H1 (cell line): ENCODE measurements at regions not wholly inside any gene's neighbourhood (a gene's known extent, or its start where the extent isn't known, plus 50 kb on each side); places are given as distances from the start of the nearest gene placed in this dataset.

ENCODE experiments used
- CTCF ChIA-PET: fragments of 300-600 bp; sonication (Branson Sonifier 250); formaldehyde crosslinking; loops from one replicate; lab custom pipeline; 2021; ENCODE audit not compliant: partially characterized antibody; lab: Charles Lee
- POLR2A ChIA-PET: fragments of 300-600 bp; sonication (Branson Sonifier 250); formaldehyde crosslinking; loops from one replicate; lab custom pipeline; 2021; ENCODE audit warnings: inconsistent platforms; ENCODE audit not compliant: partially characterized antibody; lab: Charles Lee
- DNase-seq, 2 experiments: peaks; one replicate each; pipeline versions ENCODE4 v3.0.0 to v3.0.0-alpha.2; 2010 to 2022; ENCODE audit warnings: low spot score in 2 of 2, low read depth in 1 of 2, mixed read lengths in 1 of 2
- FAIRE-seq: peaks from 2 replicates; lab custom pipeline; 2011; peaks lifted over from hg19 to GRCh38; lab: Jason Lieb, UNC
- H2AFZ ChIP-seq: 2 replicates; pipeline ENCODE4 v1.8.1; 2012; ENCODE audit warnings: low read length, inconsistent platforms
- H2AK5ac ChIP-seq: 2 replicates; pipeline ENCODE4 v1.6.1; 2013; ENCODE audit warnings: low read depth, low read length
- H2BK120ac ChIP-seq: replicated peaks from 2 replicates; pipeline ENCODE3; 2013; ENCODE audit warnings: low read depth, low read length, inconsistent platforms
- H2BK12ac ChIP-seq: 2 replicates; pipeline ENCODE4 v1.6.1; 2013; ENCODE audit warnings: low read depth, low read length
- H2BK15ac ChIP-seq: 2 replicates; pipeline ENCODE4 v1.6.1; 2013; ENCODE audit warnings: low read length
- H2BK20ac ChIP-seq: 2 replicates; pipeline ENCODE4 v1.6.1; 2013; ENCODE audit warnings: low read length
- H2BK5ac ChIP-seq: 2 replicates; pipeline ENCODE4 v1.6.1; 2013; ENCODE audit warnings: low read depth, low read length
- H3K14ac ChIP-seq: 2 replicates; pipeline ENCODE4 v1.6.1; 2013; ENCODE audit warnings: inconsistent platforms; ENCODE audit not compliant: insufficient read length
- H3K18ac ChIP-seq: 2 replicates; pipeline ENCODE4 v1.6.1; 2013; ENCODE audit warnings: low read length; ENCODE audit errors: extremely low read depth
- H3K23ac ChIP-seq: 2 replicates; pipeline ENCODE4 v1.6.1; 2013; ENCODE audit warnings: inconsistent platforms; ENCODE audit not compliant: insufficient read length
- H3K23me2 ChIP-seq: 2 replicates; pipeline ENCODE4 v1.6.1; 2013; ENCODE audit warnings: low read depth, low read length
- H3K27ac ChIP-seq: 2 replicates; pipeline ENCODE4 v1.6.1; 2011; ENCODE audit warnings: low read depth, low read length, inconsistent platforms
- H3K27me3 ChIP-seq, 4 experiments: replicated peaks in 1 of 4; 1 replicate in 1 of 4; 2 replicates in 3 of 4; pipeline versions ENCODE4 v1.6.1 to v1.8.1; 2011 to 2013; ENCODE audit warnings: low read length in 3 of 4, mild to moderate bottlenecking in 3 of 4, inconsistent platforms in 2 of 4, mixed read lengths in 2 of 4, moderate library complexity in 1 of 4; ENCODE audit not compliant: control insufficient read depth in 3 of 4, insufficient read depth in 3 of 4; ENCODE audit errors: extremely low read depth in 1 of 4
- H3K36me3 ChIP-seq, 4 experiments: 2 replicates each; pipeline versions ENCODE4 v1.6.1 to v1.8.1; 2011 to 2013; ENCODE audit warnings: mild to moderate bottlenecking in 4 of 4, low read length in 3 of 4, moderate library complexity in 2 of 4, control low read depth in 1 of 4, inconsistent platforms in 1 of 4; ENCODE audit not compliant: insufficient read depth in 4 of 4, control insufficient read depth in 2 of 4
- H3K4ac ChIP-seq: replicated peaks from 2 replicates; pipeline ENCODE3; 2013; ENCODE audit warnings: low read length, low read depth, mixed read lengths, inconsistent platforms; ENCODE audit not compliant: insufficient read length
- H3K4me1 ChIP-seq, 4 experiments: replicated peaks in 1 of 4; 1 replicate in 1 of 4; 2 replicates in 3 of 4; pipeline versions ENCODE4 v1.6.1 to v1.8.1; 2011 to 2013; ENCODE audit warnings: low read length in 3 of 4, inconsistent platforms in 2 of 4, mixed read lengths in 1 of 4; ENCODE audit not compliant: insufficient read depth in 4 of 4, control insufficient read depth in 3 of 4
- H3K4me2 ChIP-seq, 2 experiments: 2 replicates each; pipeline versions ENCODE4 v1.6.1 to v1.8.1; 2011 to 2013; ENCODE audit warnings: low read depth in 2 of 2, low read length in 2 of 2, control low read depth in 1 of 2, inconsistent platforms in 1 of 2, mild to moderate bottlenecking in 1 of 2; ENCODE audit not compliant: insufficient read depth in 1 of 2
- H3K4me3 ChIP-seq, 4 experiments: fragments of 200-600, 300-600 bp in 1 of 4; sonication (generic), shearing (Covaris generic), sonication (Bioruptor Twin) in 1 of 4; 2 replicates each; pipeline versions ENCODE4 v1.5.1 to v1.8.1; 2011 to 2016; ENCODE audit warnings: low read length in 4 of 4, low read depth in 3 of 4, control low read depth in 2 of 4, inconsistent platforms in 2 of 4, mild to moderate bottlenecking in 2 of 4, mixed read lengths in 1 of 4, moderate library complexity in 1 of 4; ENCODE audit not compliant: insufficient read depth in 2 of 4; ENCODE audit errors: extremely low read depth in 1 of 4
- H3K56ac ChIP-seq: replicated peaks from 2 replicates; pipeline ENCODE3; 2013; ENCODE audit warnings: low read depth, mild to moderate bottlenecking, mixed read lengths, low read length, inconsistent platforms; ENCODE audit not compliant: insufficient read length
- H3K79me1 ChIP-seq: 2 replicates; pipeline ENCODE4 v1.6.1; 2013; ENCODE audit warnings: low read depth, low read length, control low read depth
- H3K79me2 ChIP-seq, 2 experiments: 2 replicates each; pipeline versions ENCODE4 v1.6.1 to v1.8.1; 2012 to 2013; ENCODE audit warnings: low read length in 2 of 2, mild to moderate bottlenecking in 2 of 2, inconsistent platforms in 1 of 2; ENCODE audit not compliant: insufficient read depth in 2 of 2, control insufficient read depth in 1 of 2
- H3K9ac ChIP-seq, 4 experiments: replicated peaks in 1 of 4; 1 replicate in 1 of 4; 2 replicates in 3 of 4; pipeline versions ENCODE4 v1.6.1 to v1.8.1; 2011 to 2013; ENCODE audit warnings: low read depth in 3 of 4, low read length in 3 of 4, control low read depth in 2 of 4, mild to moderate bottlenecking in 2 of 4, moderate library complexity in 2 of 4, inconsistent platforms in 1 of 4; ENCODE audit errors: extremely low read depth in 1 of 4
- H3K9me3 ChIP-seq, 2 experiments: 2 replicates each; pipeline versions ENCODE4 v1.6.1 to v1.8.1; 2012 to 2013; ENCODE audit warnings: mild to moderate bottlenecking in 2 of 2, moderate library complexity in 2 of 2, control low read depth in 1 of 2, inconsistent platforms in 1 of 2, low read depth in 1 of 2, low read length in 1 of 2, mixed read lengths in 1 of 2; ENCODE audit not compliant: insufficient read depth in 2 of 2
- H4K20me1 ChIP-seq, 2 experiments: replicated peaks in 1 of 2; 2 replicates each; pipeline versions ENCODE3 to v1.8.1; 2011 to 2013; ENCODE audit warnings: inconsistent platforms in 2 of 2, low read length in 2 of 2, mild to moderate bottlenecking in 1 of 2; ENCODE audit not compliant: insufficient read depth in 2 of 2, control insufficient read depth in 1 of 2
- H4K5ac ChIP-seq: 2 replicates; pipeline ENCODE4 v1.6.1; 2013; ENCODE audit warnings: low read length, low read depth, mixed read lengths, inconsistent platforms; ENCODE audit not compliant: insufficient read length
- H4K8ac ChIP-seq: 2 replicates; pipeline ENCODE4 v1.8.0; 2013; ENCODE audit warnings: mild to moderate bottlenecking, moderate library complexity, low read length, inconsistent platforms; ENCODE audit not compliant: insufficient read depth; ENCODE audit errors: extremely low read depth
- H4K91ac ChIP-seq: replicated peaks from 2 replicates; pipeline ENCODE3; 2013; ENCODE audit warnings: low read length, mixed read lengths, inconsistent platforms; ENCODE audit not compliant: insufficient read length
- POLR2AphosphoS5 ChIP-seq: IDR thresholded peaks from 2 replicates; pipeline ENCODE4 v1.6.1; 2011; ENCODE audit warnings: low read depth, low read length
- WGBS, 2 experiments: shearing (Covaris generic) in 1 of 2; methylation state at CpG; one replicate each; pipeline versions ENCODE4 v1.1.6 to v1.1.7; 2013 to 2015; ENCODE audit warnings: low lambda C conversion rate in 2 of 2, mixed read lengths in 2 of 2, inconsistent platforms in 1 of 2, low coverage in 1 of 2, missing lambda C conversion rate in 1 of 2; ENCODE audit not compliant: insufficient replicate concordance in 2 of 2, insufficient coverage in 1 of 2, insufficient read length in 1 of 2; ENCODE audit errors: extremely low coverage in 1 of 2, missing lambda C conversion rate in 1 of 2; 5-methylcytosine and 5-hydroxymethylcytosine counted together

DNA sequence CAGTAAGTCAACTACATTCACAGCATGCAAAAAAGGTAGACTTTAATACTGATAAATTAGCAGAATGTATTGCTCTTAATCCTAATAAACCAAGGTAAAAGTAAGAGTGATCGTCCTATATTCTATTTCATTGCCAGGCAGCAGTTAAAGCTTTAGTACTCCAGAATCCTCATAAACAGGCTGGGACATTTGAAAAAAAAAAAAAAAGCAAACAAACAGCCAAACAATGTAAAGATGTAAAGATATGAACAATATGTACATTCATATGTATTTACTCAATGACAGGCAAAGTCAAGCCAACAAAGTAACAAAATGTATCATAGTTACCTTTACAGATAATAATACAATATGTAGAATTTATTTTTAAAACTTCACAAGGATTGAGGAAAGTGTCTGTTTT, 383.6 kb downstream of the COL11A1 start:
- Histone ChIP-seq H3K23me2 (no peaks in the 10 kb centered on the region), H2AK5ac (no peak overlapping the region), H3K18ac (no peak overlapping the region), H4K5ac (no peak overlapping the region), H3K4ac (no peak overlapping the region), H4K20me1 (no peaks in the 10 kb centered on the region), H3K9me3 (no peaks in the 10 kb centered on the region), H3K27ac (no peak overlapping the region), H3K4me3 (no peak overlapping the region), H3K79me1 (no peaks in the 10 kb centered on the region), H3K4me2 (no peak overlapping the region), H2AFZ (no peak overlapping the region), H3K9ac (no peak overlapping the region), H4K8ac (no peak overlapping the region), H3K14ac (no peak overlapping the region), H3K4me1 (no peaks in the 10 kb centered on the region), H3K23ac (no peak overlapping the region), H2BK12ac (no peak overlapping the region), H2BK15ac (no peak overlapping the region), H4K91ac (no peak overlapping the region), H3K79me2 (no peaks in the 10 kb centered on the region), H2BK120ac (no peak overlapping the region), H2BK5ac (no peak overlapping the region), H3K27me3 (no peaks in the 10 kb centered on the region), H3K56ac (no peak overlapping the region), H3K36me3 (no peaks in the 10 kb centered on the region), H2BK20ac (no peak overlapping the region)
- DNase-seq (no peak), FAIRE-seq (no peak)
- WGBS, 2 experiments: 86% methylated on average over 1 of the region's 1 CpG; no CpG with 5 or more reads in 1 of the 2 experiments
- ChIA-PET POLR2A (no interaction called here), CTCF (no interaction called here)
- no peak for TF ChIP-seq POLR2AphosphoS5
